HEK293 (cell line): ENCODE measurements at regions not wholly inside any gene's neighbourhood (a gene's known extent, or its start where the extent isn't known, plus 50 kb on each side); places are given as distances from the start of the nearest gene placed in this dataset.

Source experiments
- KLF10 ChIP-seq: fragments of 450-650 bp; IDR thresholded peaks from 2 replicates; pipeline ENCODE4 v1.5.1; 2018; ENCODE audit warnings: missing biosample characterization, mild to moderate bottlenecking, missing genetic modification characterization
- ZBTB8A ChIP-seq: fragments of 450-650 bp; formaldehyde crosslinking; IDR thresholded peaks from 2 replicates; pipeline ENCODE4 v1.5.1; 2016; ENCODE audit warnings: missing biosample characterization, missing genetic modification characterization
- ZNF114 ChIP-seq: fragments of 450-650 bp; formaldehyde crosslinking; IDR thresholded peaks from 2 replicates; pipeline ENCODE4 v1.5.0; 2017; ENCODE audit warnings: missing biosample characterization, missing genetic modification characterization
- ZNF175 ChIP-seq: fragments of 450-650 bp; formaldehyde crosslinking; IDR thresholded peaks from 2 replicates; pipeline ENCODE4 v1.5.1; 2016; ENCODE audit warnings: missing biosample characterization, missing genetic modification characterization
- ZNF48 ChIP-seq: fragments of 450-650 bp; formaldehyde crosslinking; IDR thresholded peaks from 2 replicates; pipeline ENCODE4 v1.5.1; 2016; ENCODE audit warnings: missing biosample characterization, missing genetic modification characterization
- TF ChIP-seq, protein P1 (sequence below): fragments of 450-650 bp; IDR thresholded peaks from 2 replicates; pipeline ENCODE4 v1.5.1; 2018; ENCODE audit warnings: missing biosample characterization, mild to moderate bottlenecking, missing genetic modification characterization
- TF ChIP-seq, protein P2 (sequence below): fragments of 450-650 bp; formaldehyde crosslinking; IDR thresholded peaks from 2 replicates; pipeline ENCODE4 v1.5.1; 2016; ENCODE audit warnings: missing biosample characterization, missing genetic modification characterization

DNA sequence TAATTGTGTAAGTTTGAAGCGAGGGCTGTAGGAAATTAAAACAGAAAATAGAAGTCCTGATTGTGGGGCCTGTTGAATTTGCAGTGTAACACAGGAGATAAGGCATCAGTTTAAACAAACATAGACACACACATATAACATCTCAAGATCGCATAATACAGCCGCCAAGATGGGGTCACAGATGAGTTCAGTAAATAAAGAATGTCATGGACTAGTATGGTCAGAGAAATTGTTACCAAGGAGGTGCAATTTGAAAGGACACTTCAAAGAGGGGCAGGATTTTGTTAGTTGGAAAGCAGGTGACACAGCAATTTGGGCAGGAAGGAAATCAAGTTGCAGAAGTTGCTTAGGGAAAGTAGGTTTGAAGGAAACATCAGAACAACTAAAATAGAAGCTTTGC, 450.0 kb downstream of the USP25 start:
- no peak for TF ChIP-seq ZNF48 (tag by site-specific recombination)
- TF ChIP-seq KLF10 = no peak
- TF ChIP-seq ZBTB8A (tag by site-specific recombination) = no peak
- no peak for TF ChIP-seq ZNF175
- TF ChIP-seq, protein P1, sequence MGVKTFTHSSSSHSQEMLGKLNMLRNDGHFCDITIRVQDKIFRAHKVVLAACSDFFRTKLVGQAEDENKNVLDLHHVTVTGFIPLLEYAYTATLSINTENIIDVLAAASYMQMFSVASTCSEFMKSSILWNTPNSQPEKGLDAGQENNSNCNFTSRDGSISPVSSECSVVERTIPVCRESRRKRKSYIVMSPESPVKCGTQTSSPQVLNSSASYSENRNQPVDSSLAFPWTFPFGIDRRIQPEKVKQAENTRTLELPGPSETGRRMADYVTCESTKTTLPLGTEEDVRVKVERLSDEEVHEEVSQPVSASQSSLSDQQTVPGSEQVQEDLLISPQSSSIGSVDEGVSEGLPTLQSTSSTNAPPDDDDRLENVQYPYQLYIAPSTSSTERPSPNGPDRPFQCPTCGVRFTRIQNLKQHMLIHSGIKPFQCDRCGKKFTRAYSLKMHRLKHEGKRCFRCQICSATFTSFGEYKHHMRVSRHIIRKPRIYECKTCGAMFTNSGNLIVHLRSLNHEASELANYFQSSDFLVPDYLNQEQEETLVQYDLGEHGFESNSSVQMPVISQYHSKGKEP = no peak
- no peak for TF ChIP-seq ZNF114 (tag by site-specific recombination)
- TF ChIP-seq, protein P2, sequence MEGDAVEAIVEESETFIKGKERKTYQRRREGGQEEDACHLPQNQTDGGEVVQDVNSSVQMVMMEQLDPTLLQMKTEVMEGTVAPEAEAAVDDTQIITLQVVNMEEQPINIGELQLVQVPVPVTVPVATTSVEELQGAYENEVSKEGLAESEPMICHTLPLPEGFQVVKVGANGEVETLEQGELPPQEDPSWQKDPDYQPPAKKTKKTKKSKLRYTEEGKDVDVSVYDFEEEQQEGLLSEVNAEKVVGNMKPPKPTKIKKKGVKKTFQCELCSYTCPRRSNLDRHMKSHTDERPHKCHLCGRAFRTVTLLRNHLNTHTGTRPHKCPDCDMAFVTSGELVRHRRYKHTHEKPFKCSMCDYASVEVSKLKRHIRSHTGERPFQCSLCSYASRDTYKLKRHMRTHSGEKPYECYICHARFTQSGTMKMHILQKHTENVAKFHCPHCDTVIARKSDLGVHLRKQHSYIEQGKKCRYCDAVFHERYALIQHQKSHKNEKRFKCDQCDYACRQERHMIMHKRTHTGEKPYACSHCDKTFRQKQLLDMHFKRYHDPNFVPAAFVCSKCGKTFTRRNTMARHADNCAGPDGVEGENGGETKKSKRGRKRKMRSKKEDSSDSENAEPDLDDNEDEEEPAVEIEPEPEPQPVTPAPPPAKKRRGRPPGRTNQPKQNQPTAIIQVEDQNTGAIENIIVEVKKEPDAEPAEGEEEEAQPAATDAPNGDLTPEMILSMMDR (tag by site-specific recombination) = no peak
